ENCODE measurements at regions not wholly inside any gene's neighbourhood (a gene's known extent, or its start where the extent isn't known, plus 50 kb on each side); places are given as distances from the start of the nearest gene placed in this dataset.

DNA sequence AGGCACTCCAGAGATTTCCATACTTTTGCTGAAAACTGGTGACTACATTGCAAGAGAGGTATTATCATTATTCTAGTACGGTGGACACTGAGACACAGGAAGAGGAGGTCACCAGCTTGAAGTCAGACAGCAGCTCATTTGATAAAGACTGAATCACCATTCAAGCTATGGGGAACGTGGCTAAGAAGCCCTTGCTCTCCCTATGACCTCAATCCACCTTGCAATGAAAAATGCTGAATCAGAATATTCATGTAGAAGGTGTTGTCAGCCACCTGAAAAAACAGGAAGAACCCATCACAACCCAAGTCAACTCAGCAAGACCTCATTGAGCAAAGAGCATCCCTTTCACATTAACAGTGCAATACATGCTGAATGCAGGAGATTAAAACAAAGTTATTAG is 59.0 kb upstream of the FGGY start:
- no peaks in the 10 kb centered on the region for H3K36me3 ChIP-seq (ENCODE audit: low read depth)
- H3K27ac ChIP-seq (ENCODE audit: poor library complexity, severe bottlenecking), result no peak overlapping the region
- no peaks in the 10 kb centered on the region for H3K27me3 ChIP-seq (ENCODE audit: insufficient read depth, poor library complexity, severe bottlenecking)
- DNase-seq (ENCODE audit: low spot score), result no peak
- no peaks in the 10 kb centered on the region for H3K4me1 ChIP-seq (ENCODE audit: insufficient read depth, poor library complexity, severe bottlenecking)
- TF ChIP-seq CTCF (IDR thresholded peaks at IDR 0.05; ENCODE audit: poor library complexity, severe bottlenecking), result no peak
- no peak overlapping the region for H3K4me3 ChIP-seq (ENCODE audit: severe bottlenecking)
- peak; percentile 46; the same call in 2 of the 3 replicates for ATAC-seq (ENCODE audit: low read depth)
- H3K9me3 ChIP-seq (ENCODE audit: severe bottlenecking), result no peaks in the 10 kb centered on the region

- Histone ChIP-seq H3K27me3 (ENCODE audit: insufficient read depth, poor library complexity, severe bottlenecking) (no peaks in the 10 kb centered on the region), H3K27ac (ENCODE audit: poor library complexity, severe bottlenecking) (no peak overlapping the region), H3K4me3 (ENCODE audit: severe bottlenecking) (no peak overlapping the region), H3K36me3 (ENCODE audit: low read depth) (no peaks in the 10 kb centered on the region), H3K9me3 (ENCODE audit: severe bottlenecking) (no peaks in the 10 kb centered on the region), H3K4me1 (ENCODE audit: insufficient read depth, poor library complexity, severe bottlenecking) (no peaks in the 10 kb centered on the region)
- ATAC-seq (ENCODE audit: low read depth) (no peak), DNase-seq (ENCODE audit: low spot score) (no peak)
- no peak for TF ChIP-seq CTCF (IDR thresholded peaks at IDR 0.05; ENCODE audit: poor library complexity, severe bottlenecking)
Observed at GRCh38 chr1:59238333-59238934, 58.5 kb upstream of the FGGY start.

- no peaks in the 10 kb centered on the region for H3K4me1 ChIP-seq (ENCODE audit: insufficient read depth, poor library complexity, severe bottlenecking)
- H3K4me3 ChIP-seq (ENCODE audit: severe bottlenecking), result no peak overlapping the region
- ATAC-seq (ENCODE audit: low read depth) (no peak), DNase-seq (ENCODE audit: low spot score) (no peak)
- no peaks in the 10 kb centered on the region for H3K27me3 ChIP-seq (ENCODE audit: insufficient read depth, poor library complexity, severe bottlenecking)
- H3K27ac ChIP-seq (ENCODE audit: poor library complexity, severe bottlenecking), result no peak overlapping the region
- no peaks in the 10 kb centered on the region for H3K36me3 ChIP-seq (ENCODE audit: low read depth)
- no peak for TF ChIP-seq CTCF (IDR thresholded peaks at IDR 0.05; ENCODE audit: poor library complexity, severe bottlenecking)
- no peaks in the 10 kb centered on the region for H3K9me3 ChIP-seq (ENCODE audit: severe bottlenecking)
Observed at GRCh38 chr1:59238993-59239392, 57.9 kb upstream of the FGGY start.

- H3K36me3 ChIP-seq (ENCODE audit: low read depth), result no peaks in the 10 kb centered on the region
- H3K9me3 ChIP-seq (ENCODE audit: severe bottlenecking), result no peaks in the 10 kb centered on the region
- no peak for ATAC-seq (ENCODE audit: low read depth)
- H3K27ac ChIP-seq (ENCODE audit: poor library complexity, severe bottlenecking), result no peak overlapping the region
- TF ChIP-seq CTCF (IDR thresholded peaks at IDR 0.05; ENCODE audit: poor library complexity, severe bottlenecking), result no peak
- H3K4me3 ChIP-seq (ENCODE audit: severe bottlenecking), result no peak overlapping the region
- DNase-seq (ENCODE audit: low spot score), result no peak
- no peaks in the 10 kb centered on the region for H3K27me3 ChIP-seq (ENCODE audit: insufficient read depth, poor library complexity, severe bottlenecking)
- H3K4me1 ChIP-seq (ENCODE audit: insufficient read depth, poor library complexity, severe bottlenecking), result no peaks in the 10 kb centered on the region
Observed at GRCh38 chr1:59241909-59242308, 55.0 kb upstream of the FGGY start.

DNA sequence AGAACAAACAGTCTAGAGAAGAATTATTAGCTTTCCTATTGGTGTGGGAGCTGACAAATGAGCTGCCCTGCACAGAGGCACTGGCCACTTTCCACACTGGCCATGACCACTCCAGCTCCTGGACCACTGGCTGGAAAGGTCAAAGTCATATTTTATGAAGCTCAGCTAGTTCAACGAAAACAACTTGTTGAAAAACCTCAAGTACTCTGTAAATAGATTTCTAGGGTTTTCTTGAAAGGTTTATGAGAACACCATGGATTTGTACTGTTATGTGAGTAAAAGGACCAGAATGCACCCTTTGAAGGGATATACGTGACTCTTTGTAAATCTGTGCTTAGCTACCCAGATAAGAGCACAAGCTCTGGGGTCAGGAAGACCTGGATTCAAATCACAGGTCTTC is 54.5 kb upstream of the FGGY start:
- Histone ChIP-seq H3K4me3 (ENCODE audit: severe bottlenecking) (no peak overlapping the region), H3K9me3 (ENCODE audit: severe bottlenecking) (no peaks in the 10 kb centered on the region), H3K36me3 (ENCODE audit: low read depth) (no peaks in the 10 kb centered on the region), H3K4me1 (ENCODE audit: insufficient read depth, poor library complexity, severe bottlenecking) (no peaks in the 10 kb centered on the region), H3K27ac (ENCODE audit: poor library complexity, severe bottlenecking) (no peak overlapping the region), H3K27me3 (ENCODE audit: insufficient read depth, poor library complexity, severe bottlenecking) (no peaks in the 10 kb centered on the region)
- ATAC-seq (ENCODE audit: low read depth) (no peak), DNase-seq (ENCODE audit: low spot score) (no peak)
- TF ChIP-seq CTCF (IDR thresholded peaks at IDR 0.05; ENCODE audit: poor library complexity, severe bottlenecking), result no peak
